HFFc6 (cell line): ENCODE measurements at regions not wholly inside any gene's neighbourhood (a gene's known extent, or its start where the extent isn't known, plus 50 kb on each side); places are given as distances from the start of the nearest gene placed in this dataset.
"Not testable (repeated sequence)": the region's sequence is repeated elsewhere in the genome, so short reads cannot be mapped to it uniquely, and the experiment has no call there.

ENCODE experiments used
- DNase-seq: peaks from one replicate; pipeline ENCODE4 v3.0.0-alpha.2; 2018
- H3K27ac Mint-ChIP-seq: 2 replicates; pipeline ENCODE4 v1.8.0; 2020; ENCODE audit warnings: mild to moderate bottlenecking, mixed read lengths
- H3K27me3 Mint-ChIP-seq: 2 replicates; pipeline ENCODE4 v1.8.0; 2021; ENCODE audit warnings: mild to moderate bottlenecking, moderate library complexity, mixed read lengths; ENCODE audit not compliant: insufficient read depth
- H3K36me3 Mint-ChIP-seq: 2 replicates; pipeline ENCODE4 v1.8.0; 2021; ENCODE audit warnings: low read depth, mixed read lengths
- H3K4me1 Mint-ChIP-seq: 2 replicates; pipeline ENCODE4 v1.8.0; 2020; ENCODE audit warnings: low read depth, mixed read lengths
- H3K4me3 Mint-ChIP-seq: 2 replicates; pipeline ENCODE4 v1.8.0; 2020; ENCODE audit warnings: mild to moderate bottlenecking, moderate library complexity, mixed read lengths
- H3K9me3 Mint-ChIP-seq: 2 replicates; pipeline ENCODE4 v1.8.0; 2020; ENCODE audit warnings: mild to moderate bottlenecking, mixed read lengths
- CTCF ChIP-seq: fragments of 200-600 bp; sonication (generic); IDR thresholded peaks from 2 replicates; pipeline ENCODE4 v1.5.0; 2021; ENCODE audit warnings: antibody characterized with exemption, mild to moderate bottlenecking

- no peak for DNase-seq
- H3K27me3 Mint-ChIP-seq: peaks cover 4% of the 10 kb centered on the region
- H3K4me3 Mint-ChIP-seq: no peak overlapping the region
- H3K4me1 Mint-ChIP-seq: peaks cover 87% of the 10 kb centered on the region
- TF ChIP-seq CTCF: no peak
- peaks cover 6% of the 10 kb centered on the region; the same call in 1 of the 2 replicates for H3K9me3 Mint-ChIP-seq
- no peak overlapping the region for H3K27ac Mint-ChIP-seq
- peaks cover 9% of the 10 kb centered on the region for H3K36me3 Mint-ChIP-seq
Measured at GRCh38 chr2:100745604-100746003, 74.3 kb upstream of the NPAS2 start.

DNA sequence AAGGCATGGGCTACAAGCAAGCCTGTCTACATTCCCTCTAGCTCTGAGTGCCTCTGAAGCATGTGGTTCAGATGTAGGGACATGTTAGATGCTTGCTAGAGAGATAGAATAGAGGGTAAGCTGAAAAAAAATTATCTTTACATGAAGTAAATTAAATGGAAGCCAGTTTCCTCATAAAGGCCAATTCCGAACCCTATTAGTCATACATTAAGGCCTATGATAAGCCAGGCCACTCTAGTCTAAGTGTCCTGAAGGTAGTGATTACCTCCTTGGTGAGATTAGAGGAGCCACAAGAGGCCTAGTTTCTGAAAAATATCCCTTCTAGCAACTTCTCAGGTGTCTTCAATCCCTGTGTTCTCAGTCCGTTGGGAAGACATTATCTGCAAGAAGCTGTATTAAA, 72.4 kb upstream of the NPAS2 start:
- no peak for TF ChIP-seq CTCF
- Mint-ChIP-seq H3K27ac (peak overlapping the region; percentile 50), H3K4me1 (peaks cover 87% of the 10 kb centered on the region), H3K27me3 (peaks cover 4% of the 10 kb centered on the region), H3K36me3 (peaks cover 12% of the 10 kb centered on the region), H3K9me3 (peaks cover 8% of the 10 kb centered on the region; the same call in 1 of the 2 replicates), H3K4me3 (0 out of 2 replicates have a peak overlapping the region, but pooled peaks have one; percentile 3)
- DNase-seq: peak; percentile 30

- H3K27ac Mint-ChIP-seq: peak overlapping the region; percentile 50
- DNase-seq: no peak
- H3K27me3 Mint-ChIP-seq: peaks cover 4% of the 10 kb centered on the region
- peaks cover 87% of the 10 kb centered on the region for H3K4me1 Mint-ChIP-seq
- H3K36me3 Mint-ChIP-seq: peaks cover 12% of the 10 kb centered on the region
- 0 out of 2 replicates have a peak overlapping the region, but pooled peaks have one; percentile 3 for H3K4me3 Mint-ChIP-seq
- no peak for TF ChIP-seq CTCF
- H3K9me3 Mint-ChIP-seq: peaks cover 8% of the 10 kb centered on the region; the same call in 1 of the 2 replicates
Measured at GRCh38 chr2:100747996-100748615, 71.8 kb upstream of the NPAS2 start.

DNA sequence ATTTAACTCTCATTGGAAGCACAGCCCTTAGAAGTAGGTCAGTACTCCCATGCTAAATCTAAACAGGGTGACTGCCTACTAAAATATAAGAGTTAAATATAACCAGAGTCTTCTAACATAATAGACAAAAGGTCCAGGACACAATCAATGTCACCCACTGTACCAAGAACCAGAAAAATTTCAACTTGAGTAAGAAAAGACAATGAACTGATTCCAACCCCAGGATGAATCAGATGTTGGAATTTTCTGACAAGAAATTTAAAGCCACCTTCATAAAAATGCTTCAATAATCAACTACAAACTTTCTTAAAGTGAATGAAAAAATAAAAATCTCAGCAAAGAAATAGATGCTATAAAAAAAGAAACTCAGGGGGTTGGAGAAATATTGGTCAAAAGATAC, 71.3 kb upstream of the NPAS2 start:
- Mint-ChIP-seq H3K27ac (peak overlapping the region; percentile 3; the same call in 1 of the 2 replicates), H3K9me3 (peaks cover 8% of the 10 kb centered on the region; the same call in 1 of the 2 replicates), H3K4me1 (peaks cover 89% of the 10 kb centered on the region), H3K27me3 (peaks cover 4% of the 10 kb centered on the region), H3K36me3 (peaks cover 12% of the 10 kb centered on the region), H3K4me3 (no peak overlapping the region)
- no peak for TF ChIP-seq CTCF
- DNase-seq: no peak

DNA sequence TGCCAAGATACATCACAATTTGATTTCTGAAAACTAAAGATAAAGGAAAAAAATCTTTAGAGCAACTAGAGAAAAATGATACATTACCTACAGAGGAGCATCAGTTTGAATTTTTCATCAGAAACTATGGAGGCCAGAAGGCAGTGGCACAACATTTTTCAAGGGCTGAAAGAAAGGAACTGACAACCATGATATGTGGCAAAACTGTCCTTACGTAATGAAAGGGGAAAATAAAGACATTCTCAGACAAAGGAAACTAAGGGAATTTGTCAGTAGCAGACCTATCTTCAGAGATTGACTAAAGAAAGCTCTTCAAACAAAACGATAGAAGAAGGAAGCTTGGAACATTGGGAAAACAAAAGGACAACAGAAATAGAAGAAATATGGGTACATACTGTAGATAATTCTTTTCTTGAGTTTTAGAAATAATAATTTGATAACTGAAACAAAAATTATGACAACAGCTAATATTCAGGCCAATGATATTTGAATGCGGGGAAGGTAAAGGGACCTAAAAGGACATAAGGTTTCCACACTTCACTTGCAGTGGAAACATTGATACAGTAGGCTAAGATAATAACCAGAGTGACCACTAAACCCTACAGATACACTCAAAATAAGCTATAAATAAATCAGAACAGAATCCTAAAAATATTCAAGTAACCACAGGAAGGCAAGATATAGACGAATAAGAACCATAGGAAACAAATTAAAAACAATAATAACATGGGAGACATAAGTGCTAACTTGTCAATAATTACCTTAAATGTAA, 70.0 kb upstream of the NPAS2 start:
- Mint-ChIP-seq H3K27ac (no peak overlapping the region), H3K4me1 (peaks cover 89% of the 10 kb centered on the region), H3K27me3 (peaks cover 2% of the 10 kb centered on the region), H3K4me3 (no peak overlapping the region), H3K36me3 (peaks cover 12% of the 10 kb centered on the region), H3K9me3 (peaks cover 8% of the 10 kb centered on the region; the same call in 1 of the 2 replicates)
- no peak for DNase-seq
- no peak for TF ChIP-seq CTCF

DNA sequence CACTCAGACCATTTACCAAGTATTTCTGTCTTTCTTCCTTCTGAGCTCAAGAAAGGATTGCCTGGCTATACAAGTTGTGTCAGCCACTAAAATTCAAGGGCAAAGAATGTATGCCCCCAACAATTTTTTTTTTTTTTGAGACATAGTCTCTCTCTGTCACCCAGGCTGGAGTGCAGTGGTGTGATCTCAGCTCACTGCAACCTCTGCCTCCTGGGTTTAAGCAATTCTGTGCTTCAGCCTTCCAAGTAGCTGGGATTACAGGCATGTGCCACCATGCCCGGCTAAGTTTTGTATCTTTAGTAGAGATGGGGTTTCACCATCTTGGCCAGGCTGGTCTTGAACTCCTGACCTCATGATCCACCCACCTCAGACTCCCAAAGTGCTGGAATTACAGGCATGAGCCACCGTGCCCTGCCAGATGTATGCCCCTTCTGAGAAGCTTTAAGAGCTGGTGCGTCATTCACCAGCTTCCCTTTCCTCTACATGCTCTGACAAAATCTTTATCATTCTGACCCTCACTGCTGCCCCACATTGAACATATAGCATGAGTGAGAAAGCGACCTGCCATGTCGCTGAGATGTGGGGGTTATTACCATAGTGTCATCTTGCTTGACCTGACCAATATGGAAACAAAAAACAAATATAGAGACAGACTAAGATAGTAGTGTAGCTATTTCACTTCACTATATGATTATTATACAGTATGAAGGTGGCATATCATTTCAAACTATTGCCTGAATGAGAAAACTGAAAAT, 67.9 kb upstream of the NPAS2 start:
- not testable (repeated sequence) for DNase-seq, H3K27me3 Mint-ChIP-seq, H3K9me3 Mint-ChIP-seq
- Mint-ChIP-seq H3K36me3 (peaks cover 16% of the 10 kb centered on the region), H3K4me3 (peak overlapping the region; percentile 70), H3K4me1 (peaks cover 99% of the 10 kb centered on the region), H3K27ac (peak overlapping the region; percentile 92)
